SK-N-MC (cell line): ENCODE measurements at regions not wholly inside any gene's neighbourhood (a gene's known extent, or its start where the extent isn't known, plus 50 kb on each side); places are given as distances from the start of the nearest gene placed in this dataset.

Experiments used
- DNase-seq: peaks from one replicate; pipeline ENCODE4 v3.0.0-alpha.2; 2011; ENCODE audit warnings: low read depth, low spot score
- H3K27ac ChIP-seq: fragments of 200-600 bp; sonication (generic); 2 replicates; pipeline ENCODE4 v1.5.1; 2016; ENCODE audit warnings: mixed run types
- H3K36me3 ChIP-seq: fragments of 200-600 bp; sonication (generic); 2 replicates; pipeline ENCODE4 v1.6.1; 2017; ENCODE audit warnings: antibody characterized with exemption, low read length, mixed read lengths; ENCODE audit not compliant: insufficient read depth
- H3K4me3 ChIP-seq: fragments of 200-600 bp; sonication (generic); 2 replicates; pipeline ENCODE4 v1.5.1; 2016
- H3K9ac ChIP-seq: fragments of 200-600 bp; sonication (generic); 2 replicates; pipeline ENCODE4 v1.8.0; 2017; ENCODE audit warnings: mixed run types, mixed read lengths; ENCODE audit not compliant: insufficient read length
- H3K9me3 ChIP-seq: fragments of 200-600 bp; sonication (generic); 2 replicates; pipeline ENCODE4 v1.6.1; 2017; ENCODE audit warnings: low read depth, mild to moderate bottlenecking, antibody characterized with exemption, low read length, moderate library complexity, mixed read lengths
- EZH2 ChIP-seq: fragments of 200-600 bp; sonication (generic); IDR thresholded peaks from one replicate; pipeline ENCODE4 v1.6.1; 2017; ENCODE audit warnings: antibody characterized with exemption
- FOXP2 ChIP-seq: optimal IDR thresholded peaks from 2 replicates; pipeline ENCODE3; 2011; ENCODE audit warnings: mild to moderate bottlenecking, moderate library complexity; ENCODE audit not compliant: insufficient read depth; ENCODE audit errors: extremely low read length, control extremely low read depth
- POLR2AphosphoS5 ChIP-seq: IDR thresholded peaks from 2 replicates; pipeline ENCODE4 v1.6.1; 2012; ENCODE audit warnings: mild to moderate bottlenecking, low read depth, low read length, borderline replicate concordance

DNA sequence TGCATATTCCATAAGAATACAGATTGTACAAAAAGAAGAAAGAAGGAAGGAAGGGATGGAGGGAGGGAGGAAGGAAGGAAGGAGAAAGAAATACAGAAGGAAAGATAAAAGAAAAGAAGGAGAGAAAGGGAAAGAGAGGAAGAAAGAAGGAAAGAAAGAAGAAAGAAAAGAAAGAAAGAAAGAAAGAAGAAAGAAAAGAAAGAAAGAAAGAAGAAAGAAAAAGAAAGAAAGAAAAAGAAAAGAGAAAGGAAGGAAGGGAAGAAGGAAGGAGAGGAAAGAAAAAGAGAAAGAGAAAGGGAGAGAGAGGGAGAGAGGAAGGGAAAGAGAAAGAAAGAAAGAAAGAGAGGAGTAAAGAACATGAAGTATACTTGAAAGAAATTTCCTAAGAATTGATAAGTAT is 577.9 kb upstream of the ALCAM start:
- Histone ChIP-seq H3K36me3 (no peaks in the 10 kb centered on the region), H3K9ac (no peak overlapping the region), H3K27ac (no peak overlapping the region), H3K4me3 (no peak overlapping the region), H3K9me3 (no peaks in the 10 kb centered on the region)
- TF ChIP-seq EZH2 (no peak), POLR2AphosphoS5 (no peak), FOXP2 (no peak)
- DNase-seq = no peak

DNA sequence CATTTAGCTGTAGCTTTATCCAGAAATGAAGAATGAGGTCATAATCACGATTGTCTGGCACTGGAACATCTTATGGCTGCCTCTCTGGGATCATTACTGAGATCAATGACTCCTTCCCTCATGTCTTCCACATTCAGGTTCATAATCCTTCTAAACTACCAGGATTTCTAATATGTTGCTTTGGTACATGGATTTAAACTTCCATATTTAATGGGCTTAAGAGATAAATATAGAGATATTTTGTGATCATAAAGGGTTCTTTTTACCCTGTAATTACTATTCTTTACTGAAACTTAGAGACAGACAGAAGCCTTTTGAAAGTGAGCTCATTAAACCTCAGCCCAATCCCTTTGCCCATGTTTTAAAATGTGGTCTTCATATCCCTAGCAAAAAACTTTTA is 575.4 kb upstream of the ALCAM start:
- Histone ChIP-seq H3K4me3 (no peak overlapping the region), H3K9me3 (no peaks in the 10 kb centered on the region), H3K36me3 (no peaks in the 10 kb centered on the region), H3K27ac (peak overlapping the region; percentile 74), H3K9ac (peak overlapping the region; percentile 24)
- no peak for DNase-seq
- TF ChIP-seq FOXP2 = no peak
- no peak for TF ChIP-seq EZH2
- no peak for TF ChIP-seq POLR2AphosphoS5

DNA sequence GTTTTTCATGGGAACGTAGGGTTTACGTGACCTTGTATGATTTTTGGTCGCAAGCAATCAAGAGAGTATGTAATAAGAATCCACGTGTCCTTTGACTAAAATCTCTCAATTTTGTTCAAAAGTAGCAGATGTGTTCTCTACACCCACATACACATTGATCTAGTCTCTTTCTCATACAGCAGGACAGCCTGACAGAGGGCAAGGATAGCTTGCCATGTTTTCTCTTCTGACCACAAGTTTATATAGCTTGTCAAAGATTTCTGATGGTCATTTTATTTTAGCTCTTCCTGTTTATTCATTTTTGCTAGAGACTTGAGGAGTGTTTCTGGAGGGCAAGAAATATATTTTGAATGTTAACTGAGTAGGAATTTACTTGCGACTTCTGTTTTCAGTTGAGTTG is 570.2 kb upstream of the ALCAM start:
- Histone ChIP-seq H3K27ac (no peak overlapping the region), H3K9me3 (no peaks in the 10 kb centered on the region), H3K36me3 (no peaks in the 10 kb centered on the region), H3K9ac (no peak overlapping the region), H3K4me3 (no peak overlapping the region)
- TF ChIP-seq FOXP2 = no peak
- TF ChIP-seq EZH2 = no peak
- TF ChIP-seq POLR2AphosphoS5 = no peak
- DNase-seq = no peak

DNA sequence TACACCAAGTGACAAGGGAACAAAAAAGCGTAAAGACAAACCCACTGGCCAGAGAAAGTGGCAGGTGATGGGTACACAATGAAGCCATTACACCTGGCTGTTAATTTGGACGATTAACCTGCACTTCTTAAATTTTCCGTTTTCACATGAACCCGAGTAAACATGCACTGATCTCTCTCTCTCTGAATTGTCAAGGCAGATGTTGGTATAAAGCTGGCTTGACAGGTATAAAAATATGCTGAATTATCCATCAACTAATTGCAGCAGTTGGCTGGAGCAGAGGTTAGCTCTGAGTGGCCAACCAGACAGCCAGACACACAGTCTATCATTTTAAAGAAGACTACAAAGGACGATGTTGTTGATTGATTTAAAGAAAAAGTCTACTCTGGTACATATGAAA is 561.7 kb upstream of the ALCAM start:
- H3K36me3 ChIP-seq = no peaks in the 10 kb centered on the region
- no peak overlapping the region for H3K4me3 ChIP-seq
- no peaks in the 10 kb centered on the region for H3K9me3 ChIP-seq
- TF ChIP-seq POLR2AphosphoS5 = no peak
- no peak for TF ChIP-seq FOXP2
- TF ChIP-seq EZH2 = no peak
- DNase-seq = no peak
- H3K27ac ChIP-seq = no peak overlapping the region
- H3K9ac ChIP-seq = no peak overlapping the region

DNA sequence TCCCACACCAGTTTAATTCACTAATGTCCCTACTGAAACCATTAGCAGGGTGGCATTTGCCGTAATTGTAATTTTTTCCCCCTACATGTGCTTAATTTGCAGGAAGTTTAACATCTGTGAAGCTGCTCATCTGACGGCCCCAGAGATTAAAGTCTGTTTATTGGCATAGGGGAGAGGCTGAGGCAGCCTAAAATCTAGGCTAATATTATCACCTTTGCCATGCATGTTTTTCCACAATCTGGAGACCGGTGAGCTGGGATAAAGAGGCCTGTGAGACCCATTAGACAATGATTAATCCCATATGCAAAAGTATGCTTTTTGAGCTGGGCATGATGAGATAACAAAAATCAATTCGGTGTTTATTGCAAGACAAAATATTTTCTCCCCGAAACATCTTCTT is 561.2 kb upstream of the ALCAM start:
- DNase-seq = no peak
- TF ChIP-seq FOXP2 (no peak), EZH2 (no peak), POLR2AphosphoS5 (no peak)
- Histone ChIP-seq H3K27ac (no peak overlapping the region), H3K4me3 (no peak overlapping the region), H3K9ac (no peak overlapping the region), H3K36me3 (no peaks in the 10 kb centered on the region), H3K9me3 (no peaks in the 10 kb centered on the region)

DNA sequence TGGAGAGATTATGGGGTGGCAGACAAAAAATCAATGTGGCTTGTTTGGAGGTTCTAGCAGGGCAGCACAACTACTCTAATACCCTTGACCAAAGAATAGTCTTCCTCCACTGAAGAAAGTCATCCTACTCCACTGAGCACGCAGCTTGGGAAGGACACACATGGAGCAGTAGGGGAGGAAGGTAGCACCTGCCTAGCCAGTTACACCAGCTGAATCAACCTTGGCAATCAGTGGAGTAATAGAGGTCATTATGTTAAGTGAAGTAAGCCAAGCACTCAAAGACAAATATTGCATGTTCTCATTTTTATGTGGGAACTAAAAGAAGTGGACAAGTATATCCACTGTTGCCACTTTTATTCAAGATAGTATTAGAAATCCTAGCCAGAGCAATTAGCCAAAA is 555.8 kb upstream of the ALCAM start:
- Histone ChIP-seq H3K4me3 (no peak overlapping the region), H3K36me3 (no peaks in the 10 kb centered on the region), H3K9ac (no peak overlapping the region), H3K27ac (no peak overlapping the region), H3K9me3 (no peaks in the 10 kb centered on the region)
- no peak for DNase-seq
- TF ChIP-seq POLR2AphosphoS5 = no peak
- TF ChIP-seq FOXP2 = no peak
- TF ChIP-seq EZH2 = no peak

DNA sequence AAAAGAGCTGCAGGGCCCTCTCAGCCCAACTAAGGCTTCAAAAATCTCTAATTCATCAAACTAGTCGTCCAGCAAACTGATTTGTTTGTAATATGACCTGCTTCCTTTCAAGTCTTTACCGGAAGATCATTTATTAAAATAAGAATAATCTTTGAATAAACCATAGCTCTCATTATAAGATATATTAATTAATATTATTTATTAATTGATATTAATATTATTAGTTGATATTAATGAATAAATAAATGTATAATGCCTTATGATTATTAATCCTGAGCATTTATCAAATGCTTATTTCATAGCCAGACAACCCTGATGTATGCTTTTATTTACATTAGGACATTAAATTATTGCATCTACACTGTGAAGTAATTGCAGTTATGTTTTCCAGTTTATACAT is 550.7 kb upstream of the ALCAM start:
- Histone ChIP-seq H3K9ac (no peak overlapping the region), H3K4me3 (no peak overlapping the region), H3K36me3 (no peaks in the 10 kb centered on the region), H3K9me3 (peaks cover 3% of the 10 kb centered on the region), H3K27ac (no peak overlapping the region)
- DNase-seq = no peak
- TF ChIP-seq POLR2AphosphoS5 (no peak), FOXP2 (no peak), EZH2 (no peak)

DNA sequence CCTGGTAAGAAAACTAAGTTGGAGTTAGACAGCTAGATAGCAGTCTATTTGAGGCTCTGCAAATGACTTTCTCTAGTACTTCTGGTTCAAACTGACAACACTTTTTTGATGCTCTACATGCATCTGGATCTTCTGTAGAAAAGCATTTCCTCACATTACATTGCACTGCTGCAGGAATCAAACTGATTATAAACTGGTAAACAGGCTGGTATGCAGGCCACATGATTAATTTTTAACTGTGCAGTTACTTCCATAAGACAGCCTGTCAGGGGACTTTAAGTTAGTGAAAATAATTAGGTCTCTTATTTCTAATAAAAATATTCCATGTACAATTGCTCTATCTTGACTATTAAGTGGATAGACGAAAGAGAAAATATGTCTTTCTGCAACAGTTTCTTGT is 550.0 kb upstream of the ALCAM start:
- Histone ChIP-seq H3K27ac (no peak overlapping the region), H3K9me3 (peaks cover 3% of the 10 kb centered on the region), H3K36me3 (no peaks in the 10 kb centered on the region), H3K9ac (no peak overlapping the region), H3K4me3 (no peak overlapping the region)
- DNase-seq = no peak
- TF ChIP-seq POLR2AphosphoS5 (no peak), EZH2 (no peak), FOXP2 (no peak)

DNA sequence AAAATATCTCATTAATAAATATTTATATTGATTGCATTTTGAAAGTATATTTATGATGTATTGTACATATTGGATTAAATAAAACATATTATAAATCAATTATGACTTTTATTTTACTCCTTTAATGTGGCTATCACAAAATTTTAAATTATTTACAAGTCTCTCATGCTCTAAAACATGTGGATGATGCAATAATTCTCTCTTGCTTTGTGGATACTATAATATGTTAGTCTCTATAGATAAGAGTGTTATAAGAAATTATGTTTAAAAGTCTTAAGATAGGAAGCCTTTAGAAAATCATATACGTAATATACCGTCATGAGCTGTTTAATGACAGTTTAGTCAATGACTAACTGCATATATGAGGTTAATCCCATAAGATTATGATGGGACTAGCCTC is 547.4 kb upstream of the ALCAM start:
- H3K9ac ChIP-seq = no peak overlapping the region
- H3K36me3 ChIP-seq = no peaks in the 10 kb centered on the region
- H3K4me3 ChIP-seq = no peak overlapping the region
- no peak overlapping the region for H3K27ac ChIP-seq
- peaks cover 3% of the 10 kb centered on the region for H3K9me3 ChIP-seq
- TF ChIP-seq POLR2AphosphoS5 (no peak), FOXP2 (no peak)
- DNase-seq = no peak

DNA sequence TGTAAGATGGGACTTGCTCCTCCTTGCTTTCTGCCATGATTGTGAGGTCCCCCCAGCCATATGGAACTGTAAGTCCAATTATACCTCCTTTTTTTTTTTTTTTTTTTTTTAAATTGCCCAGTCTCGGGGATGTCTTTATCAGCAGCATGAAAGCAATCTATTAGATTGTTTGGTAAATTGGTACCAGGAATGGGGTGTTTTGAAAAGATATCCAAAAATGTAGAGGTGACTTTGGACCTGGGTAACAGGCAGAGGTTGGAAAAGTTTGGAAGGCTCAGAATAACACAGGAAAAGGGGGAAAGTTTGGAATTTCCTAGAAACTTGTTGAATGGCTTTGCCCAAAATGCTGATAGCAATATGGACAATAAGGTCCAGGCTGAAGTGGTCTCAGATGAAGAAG is 545.8 kb upstream of the ALCAM start:
- Histone ChIP-seq H3K27ac (no peak overlapping the region), H3K9ac (no peak overlapping the region), H3K4me3 (no peak overlapping the region), H3K9me3 (peaks cover 3% of the 10 kb centered on the region), H3K36me3 (no peaks in the 10 kb centered on the region)
- no peak for DNase-seq
- TF ChIP-seq POLR2AphosphoS5 (no peak), FOXP2 (no peak), EZH2 (no peak)
